HepG2 (cell line): ENCODE measurements at regions not wholly inside any gene's neighbourhood (a gene's known extent, or its start where the extent isn't known, plus 50 kb on each side); places are given as distances from the start of the nearest gene placed in this dataset.

ENCODE experiments used
- ATAC-seq: fragments of 200-7000 bp; cut with Tn5 transposase; 3 replicates; pipeline ENCODE4 v1.9.1; 2020; ENCODE audit warnings: mild to moderate bottlenecking, moderate library complexity
- BruUV-seq: library from RNA; stranded (reverse); fragments of 400-500 nt; replicated peaks from 2 replicates; lab custom pipeline; 2021; lab: Mats Ljungman, UMichigan
- CTCF ChIA-PET: fragments of 300-600 bp; formaldehyde crosslinking; extraction: SDS; loops from one replicate; lab custom pipeline; 2021; ENCODE audit warnings: low total read pairs, inconsistent platforms, low intra/inter-chr PET ratio; lab: Yijun Ruan, JAX
- POLR2A ChIA-PET: fragments of 350-600 bp; sonication (Branson Sonifier 250); formaldehyde crosslinking; loops from one replicate; lab custom pipeline; 2020; ENCODE audit warnings: antibody characterized with exemption, inconsistent platforms; lab: Yijun Ruan, JAX
- DNase-seq: peaks from one replicate; pipeline ENCODE4 v3.0.0-alpha.2; 2015; ENCODE audit warnings: low spot score
- FAIRE-seq: peaks from 3 replicates; lab custom pipeline; 2011; peaks lifted over from hg19 to GRCh38; lab: Jason Lieb, UNC
- H2AFZ ChIP-seq: one replicate; pipeline ENCODE4 v1.6.1; 2011; ENCODE audit warnings: low read length, inconsistent platforms
- H3K27ac ChIP-seq: fragments of 300-600 bp; 3 replicates; pipeline ENCODE4 v1.8.0; 2011; ENCODE audit warnings: mixed run types, mild to moderate bottlenecking, mixed read lengths, low read length, inconsistent platforms; ENCODE audit not compliant: insufficient read depth; ENCODE audit errors: extremely low read length
- H3K27me3 ChIP-seq, 2 experiments: fragments of 200-600 bp in 1 of 2; 2 replicates in 1 of 2; 3 replicates in 1 of 2; pipeline versions ENCODE4 v1.6.0 to v1.8.0; 2011; ENCODE audit warnings: low read length in 2 of 2, mild to moderate bottlenecking in 2 of 2, moderate library complexity in 2 of 2, inconsistent platforms in 1 of 2; ENCODE audit not compliant: insufficient read depth in 2 of 2, control insufficient read depth in 1 of 2
- H3K36me3 ChIP-seq, 2 experiments: fragments of 200-600 bp in 1 of 2; replicated peaks in 1 of 2; 2 replicates in 1 of 2; 3 replicates in 1 of 2; pipeline versions ENCODE4 v1.5.1 to v1.8.0; 2011; ENCODE audit warnings: low read length in 2 of 2, inconsistent platforms in 1 of 2; ENCODE audit not compliant: insufficient read depth in 2 of 2, control insufficient read depth in 1 of 2
- H3K4me1 ChIP-seq: 2 replicates; pipeline ENCODE4 v1.5.1; 2012; ENCODE audit warnings: low read length, inconsistent platforms; ENCODE audit not compliant: insufficient read depth
- H3K4me2 ChIP-seq: 2 replicates; pipeline ENCODE4 v1.6.0; 2011; ENCODE audit warnings: low read depth, low read length, inconsistent platforms
- H3K4me3 ChIP-seq, 3 experiments: fragments of 200-600 bp in 1 of 3; sonication (generic), shearing (Covaris generic) in 1 of 3; replicated peaks in 1 of 3; 2 replicates each; pipeline ENCODE4 v1.5.1; 2011 to 2016; ENCODE audit warnings: low read length in 3 of 3, inconsistent platforms in 2 of 3, low read depth in 2 of 3, mild to moderate bottlenecking in 2 of 3, control low read depth in 1 of 3, mixed read lengths in 1 of 3; ENCODE audit not compliant: insufficient read depth in 1 of 3
- H3K79me2 ChIP-seq: one replicate; pipeline ENCODE4 v1.6.1; 2011; ENCODE audit warnings: low read length, inconsistent platforms; ENCODE audit not compliant: insufficient read depth
- H3K9ac ChIP-seq: 2 replicates; pipeline ENCODE4 v1.6.0; 2011; ENCODE audit warnings: mild to moderate bottlenecking, low read depth, low read length, inconsistent platforms; ENCODE audit not compliant: insufficient read depth
- H3K9me3 ChIP-seq: 2 replicates; pipeline ENCODE4 v1.5.1; 2012; ENCODE audit warnings: mild to moderate bottlenecking, low read length
- H4K20me1 ChIP-seq: 2 replicates; pipeline ENCODE4 v1.6.0; 2011; ENCODE audit warnings: inconsistent platforms, mild to moderate bottlenecking, low read length, moderate library complexity; ENCODE audit not compliant: insufficient read depth
- IKZF5 ChIP-seq: IDR thresholded peaks from 2 replicates; pipeline ENCODE4 v1.6.1; 2018; ENCODE audit warnings: missing genetic modification reagents, mild to moderate bottlenecking, missing compliant biosample characterization
- SOX5 ChIP-seq: IDR thresholded peaks from 2 replicates; pipeline ENCODE4 v1.6.1; 2016; ENCODE audit warnings: borderline replicate concordance
- ZBTB21 ChIP-seq: sonication (generic); formaldehyde crosslinking; IDR thresholded peaks from 2 replicates; pipeline ENCODE4 v1.4.0; 2020; ENCODE audit warnings: missing genetic modification reagents
- ZNF556 ChIP-seq: sonication (generic); formaldehyde crosslinking; IDR thresholded peaks from 2 replicates; pipeline ENCODE4 v1.4.0; 2020; ENCODE audit warnings: mild to moderate bottlenecking, missing genetic modification reagents, borderline replicate concordance
- ZNF562 ChIP-seq: sonication (generic); formaldehyde crosslinking; IDR thresholded peaks from 2 replicates; pipeline ENCODE4 v1.8.0; 2022; ENCODE audit warnings: missing genetic modification reagents, borderline replicate concordance
- ZNF574 ChIP-seq: sonication (generic); formaldehyde crosslinking; IDR thresholded peaks from 2 replicates; pipeline ENCODE4 v1.4.0; 2020; ENCODE audit warnings: missing genetic modification reagents
- WGBS: methylation state at CpG from one replicate; pipeline ENCODE4 v1.1.6; 2017; ENCODE audit warnings: low lambda C conversion rate; 5-methylcytosine and 5-hydroxymethylcytosine counted together
- in situ Hi-C: cut with HindIII; loops from 2 replicates; pipeline ENCODE4 v1.10.0; 2017; ENCODE audit warnings: low pct_unique_long_range_greater_than_20kb; ENCODE audit not compliant: extremely low pct_ligation_motif_present
- intact Hi-C: fragments of 100-400 bp; cut with micrococcal nuclease; formaldehyde crosslinking; loops from one replicate; pipeline ENCODE4 v1.10.0; 2022; ENCODE audit not compliant: unreplicated experiment

- Histone ChIP-seq H3K27ac (no peak overlapping the region), H3K4me2 (no peak overlapping the region), H3K79me2 (no peaks in the 10 kb centered on the region), H4K20me1 (no peaks in the 10 kb centered on the region), H3K4me1 (no peaks in the 10 kb centered on the region), H3K27me3 (no peaks in the 10 kb centered on the region), H3K36me3 (no peaks in the 10 kb centered on the region), H2AFZ (no peak overlapping the region)
- BruUV-seq, result no TSS peak
- CTCF ChIA-PET, result no interaction called here
- no peak for ATAC-seq
- FAIRE-seq, result no peak
- intact Hi-C loops, result no loop called here
- POLR2A ChIA-PET, result no interaction called here
- 0% methylated on average over 2 of the region's 2 CpGs for WGBS
- no peak for TF ChIP-seq SOX5 (CRISPR knock-in tag)
- no peak for TF ChIP-seq ZNF562 (CRISPR knock-in tag)
- no peak for TF ChIP-seq IKZF5 (CRISPR knock-in tag)
- TF ChIP-seq, all 625 proteins: peak for 0
- DNase-seq, result no peak
- Histone ChIP-seq H3K9ac (no peak overlapping the region), H3K4me3 (no peak overlapping the region), H3K9me3 (no peaks in the 10 kb centered on the region)
- in situ Hi-C loops, result no loop called here
Measured at GRCh38 chr6:155890409-155890808, 434.8 kb upstream of the NOX3 start.

GRCh38 chr6:155889410-155889809, 433.8 kb upstream of the NOX3 start:
- ATAC-seq, result no peak

More at GRCh38 chr6:155889410-155889809, 433.8 kb upstream of the NOX3 start:
- in situ Hi-C loops, result no loop called here
- CTCF ChIA-PET, result no interaction called here
- Histone ChIP-seq H3K27ac (no peak overlapping the region), H4K20me1 (no peaks in the 10 kb centered on the region), H3K9me3 (no peaks in the 10 kb centered on the region), H3K9ac (no peak overlapping the region), H3K27me3 (no peaks in the 10 kb centered on the region)
- DNase-seq, result no peak
- POLR2A ChIA-PET, result no interaction called here
- FAIRE-seq, result no peak
- no TSS peak for BruUV-seq
- TF ChIP-seq ZBTB21 (CRISPR knock-in tag) (no peak), ZNF574 (CRISPR knock-in tag) (no peak), ZNF556 (no peak)
- TF ChIP-seq, all 625 proteins: peak for 0
- Histone ChIP-seq H3K4me2 (no peak overlapping the region), H3K4me1 (no peaks in the 10 kb centered on the region), H2AFZ (no peak overlapping the region), H3K79me2 (no peaks in the 10 kb centered on the region), H3K36me3 (no peaks in the 10 kb centered on the region), H3K4me3 (no peak overlapping the region)
- 18% methylated on average over 3 of the region's 3 CpGs for WGBS
- intact Hi-C loops, result no loop called here
